ENCODE measurements at regions not wholly inside any gene's neighbourhood (a gene's known extent, or its start where the extent isn't known, plus 50 kb on each side); places are given as distances from the start of the nearest gene placed in this dataset.

DNA sequence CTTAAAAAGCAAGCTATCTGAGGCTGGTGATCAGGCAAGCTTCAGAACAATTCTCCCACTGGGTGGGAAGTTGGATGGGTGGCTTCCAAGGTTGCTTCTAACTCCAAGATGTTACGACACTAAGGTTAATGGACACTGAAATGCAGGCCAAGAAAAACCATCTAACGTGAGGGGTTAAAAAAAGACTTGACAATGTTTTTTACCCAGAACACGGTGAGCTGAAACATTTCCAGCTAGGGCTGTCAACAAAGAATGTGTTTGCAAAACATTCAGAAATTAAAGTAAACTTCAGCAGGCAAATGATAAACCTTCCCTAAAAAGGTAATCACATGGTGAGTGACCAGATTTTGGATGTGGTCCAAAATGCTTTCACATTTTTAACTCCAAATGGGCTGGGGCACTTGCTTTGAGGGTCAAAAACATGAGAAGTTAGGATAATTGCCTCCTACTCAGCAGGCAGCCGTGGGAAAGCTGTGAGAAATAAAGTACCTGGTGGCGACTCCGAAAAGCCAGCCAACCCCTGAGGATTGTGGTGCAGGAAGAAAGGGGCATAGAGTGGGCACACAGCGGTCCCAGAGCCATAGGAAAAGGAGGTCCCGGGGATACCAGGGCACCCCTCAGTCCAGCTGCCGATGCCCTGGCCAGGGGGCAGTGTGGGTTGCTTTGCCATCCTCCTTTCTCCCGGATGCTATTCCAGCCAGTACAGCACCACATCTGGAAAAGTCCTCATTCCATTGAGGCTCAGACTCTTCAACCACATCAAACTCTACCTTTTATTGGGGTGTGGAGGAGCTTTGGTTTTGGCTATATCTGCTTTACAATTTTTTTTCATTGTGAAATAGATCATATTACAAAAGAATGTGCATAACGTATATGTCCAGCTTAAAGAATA is 90.0 kb upstream of the ATL2 start:
- H3K9me3 ChIP-seq (ENCODE audit: low read depth, low read length) = no peaks in the 10 kb centered on the region
- H3K9ac ChIP-seq (ENCODE audit: insufficient read length) = no peak overlapping the region
- H3K27ac ChIP-seq = peak overlapping the region; percentile 12; the same call in 1 of the 2 replicates
- no peak for TF ChIP-seq POLR2AphosphoS5 (IDR thresholded peaks at IDR 0.05; ENCODE audit: borderline replicate concordance, low read depth, low read length)
- TF ChIP-seq FOXP2 (optimal IDR thresholded peaks at IDR 0.05; ENCODE audit: control extremely low read depth, extremely low read length, insufficient read depth) = no peak
- TF ChIP-seq EZH2 (IDR thresholded peaks at IDR 0.05) = no peak
- no peak overlapping the region for H3K4me3 ChIP-seq
- DNase-seq (ENCODE audit: low read depth, low spot score) = no peak
- H3K36me3 ChIP-seq (ENCODE audit: insufficient read depth, low read length) = no peaks in the 10 kb centered on the region

DNA sequence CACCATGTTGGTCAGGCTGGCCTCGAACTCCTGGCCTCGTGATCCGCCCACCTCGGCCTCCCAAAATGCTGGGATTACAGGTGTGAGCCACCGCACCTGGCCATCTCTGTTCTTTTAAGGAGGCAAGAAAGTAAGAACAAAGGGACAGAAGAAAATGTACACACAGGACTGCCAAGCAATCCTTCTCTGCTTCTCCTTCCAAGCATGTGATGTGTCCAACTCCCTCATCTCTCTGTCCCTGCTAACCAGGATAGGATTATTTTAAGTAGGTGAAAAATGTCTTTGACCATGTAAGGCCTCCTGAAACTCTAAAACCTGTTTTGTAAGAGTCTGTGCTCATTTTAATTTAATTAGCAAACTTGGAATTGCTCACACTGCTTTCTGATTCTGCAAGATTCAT is 89.3 kb upstream of the ATL2 start:
- Histone ChIP-seq H3K27ac (no peak overlapping the region), H3K9me3 (ENCODE audit: low read depth, low read length) (no peaks in the 10 kb centered on the region), H3K9ac (ENCODE audit: insufficient read length) (no peak overlapping the region), H3K4me3 (no peak overlapping the region), H3K36me3 (ENCODE audit: insufficient read depth, low read length) (no peaks in the 10 kb centered on the region)
- no peak for TF ChIP-seq EZH2 (IDR thresholded peaks at IDR 0.05)
- no peak for TF ChIP-seq POLR2AphosphoS5 (IDR thresholded peaks at IDR 0.05; ENCODE audit: borderline replicate concordance, low read depth, low read length)
- TF ChIP-seq FOXP2 (optimal IDR thresholded peaks at IDR 0.05; ENCODE audit: control extremely low read depth, extremely low read length, insufficient read depth) = no peak
- no peak for DNase-seq (ENCODE audit: low read depth, low spot score)

DNA sequence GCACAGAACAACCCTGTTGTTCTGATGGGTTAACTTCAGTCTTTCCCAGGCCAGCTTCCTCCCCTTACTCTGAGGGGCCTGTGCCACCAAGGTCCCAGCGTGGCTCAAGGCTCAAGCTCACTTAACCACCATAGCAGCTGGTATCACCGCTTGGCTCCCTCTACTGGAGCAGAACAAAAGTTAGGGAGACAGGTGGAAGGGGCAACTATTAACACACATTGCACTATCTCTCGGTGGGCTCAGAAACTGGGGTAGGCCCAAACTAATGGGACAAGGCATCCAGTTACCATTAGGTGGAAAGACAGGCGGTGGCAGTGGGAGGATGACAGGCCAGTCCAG is 88.7 kb upstream of the ATL2 start:
- TF ChIP-seq POLR2AphosphoS5 (IDR thresholded peaks at IDR 0.05; ENCODE audit: borderline replicate concordance, low read depth, low read length) (no peak), EZH2 (IDR thresholded peaks at IDR 0.05) (no peak), FOXP2 (optimal IDR thresholded peaks at IDR 0.05; ENCODE audit: control extremely low read depth, extremely low read length, insufficient read depth) (no peak)
- Histone ChIP-seq H3K36me3 (ENCODE audit: insufficient read depth, low read length) (no peaks in the 10 kb centered on the region), H3K27ac (no peak overlapping the region), H3K9ac (ENCODE audit: insufficient read length) (no peak overlapping the region), H3K9me3 (ENCODE audit: low read depth, low read length) (no peaks in the 10 kb centered on the region), H3K4me3 (no peak overlapping the region)
- DNase-seq (ENCODE audit: low read depth, low spot score) = no peak

DNA sequence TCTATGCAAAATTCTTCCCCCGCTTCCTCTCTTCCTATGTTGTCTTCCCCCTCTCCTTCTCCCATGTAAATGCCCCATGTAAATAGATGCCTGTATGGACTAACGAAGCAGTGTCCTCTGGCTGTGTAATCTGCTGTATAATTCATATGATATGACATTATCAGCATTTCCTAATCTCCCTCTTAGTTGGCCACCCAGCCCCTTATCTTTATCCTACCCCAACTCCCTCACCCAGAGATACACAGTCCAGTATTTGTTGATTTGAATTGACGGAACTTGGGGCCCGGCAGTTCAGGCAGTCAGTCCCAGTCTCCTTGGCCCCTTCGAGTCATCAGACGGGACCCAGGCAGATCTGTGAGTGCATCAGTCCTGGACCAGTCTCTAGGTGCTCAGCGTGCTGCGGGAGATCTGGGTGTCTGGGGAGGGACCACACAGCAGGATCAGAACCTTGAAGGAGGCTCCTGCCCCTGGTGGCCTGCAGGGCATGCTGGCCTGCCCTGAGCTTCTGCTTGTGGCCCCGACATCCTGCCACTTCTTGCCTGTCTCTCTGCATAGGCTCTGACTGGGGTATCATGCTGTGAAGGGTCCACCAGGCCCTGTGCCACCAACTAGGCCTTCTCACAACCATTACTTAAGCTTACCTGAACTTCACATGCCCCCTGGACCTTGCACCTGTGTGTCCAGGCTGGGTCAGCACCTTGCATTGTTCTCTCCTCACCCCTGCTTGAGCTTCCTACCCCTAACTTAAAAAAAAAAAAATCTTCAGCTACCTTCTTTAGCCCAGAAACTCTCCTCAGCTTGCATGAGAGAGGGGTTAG is 88.1 kb upstream of the ATL2 start:
- DNase-seq (ENCODE audit: low read depth, low spot score) = no peak
- TF ChIP-seq EZH2 (IDR thresholded peaks at IDR 0.05) = no peak
- no peak for TF ChIP-seq POLR2AphosphoS5 (IDR thresholded peaks at IDR 0.05; ENCODE audit: borderline replicate concordance, low read depth, low read length)
- TF ChIP-seq FOXP2 (optimal IDR thresholded peaks at IDR 0.05; ENCODE audit: control extremely low read depth, extremely low read length, insufficient read depth) = no peak

DNA sequence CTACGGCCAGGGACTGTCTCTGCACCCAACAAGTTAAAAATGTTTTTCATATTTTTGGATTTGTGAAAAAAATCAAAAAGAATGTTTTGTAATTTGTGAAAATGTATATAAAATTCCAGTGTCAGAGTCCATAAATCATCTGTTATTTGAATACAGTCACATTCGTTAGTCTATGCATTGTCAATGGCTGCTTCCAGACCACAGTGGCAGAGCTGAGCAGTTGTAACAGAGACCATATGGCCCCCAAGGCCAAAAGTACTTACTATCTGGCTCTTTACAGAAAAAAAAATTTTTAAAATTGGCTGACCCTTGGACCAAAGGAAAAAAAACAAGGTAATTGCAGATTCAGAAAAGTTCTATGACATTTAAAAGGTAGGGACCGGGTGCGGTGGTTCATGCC is 86.7 kb upstream of the ATL2 start:
- TF ChIP-seq FOXP2 (optimal IDR thresholded peaks at IDR 0.05; ENCODE audit: control extremely low read depth, extremely low read length, insufficient read depth) = no peak
- no peak for TF ChIP-seq POLR2AphosphoS5 (IDR thresholded peaks at IDR 0.05; ENCODE audit: borderline replicate concordance, low read depth, low read length)
- TF ChIP-seq EZH2 (IDR thresholded peaks at IDR 0.05) = no peak
- Histone ChIP-seq H3K9me3 (ENCODE audit: low read depth, low read length) (no peaks in the 10 kb centered on the region), H3K9ac (ENCODE audit: insufficient read length) (no peak overlapping the region), H3K4me3 (no peak overlapping the region), H3K36me3 (ENCODE audit: insufficient read depth, low read length) (no peaks in the 10 kb centered on the region), H3K27ac (no peak overlapping the region)
- no peak for DNase-seq (ENCODE audit: low read depth, low spot score)

More for the DNA sequence above, 88.1 kb upstream of the ATL2 start:
- H3K36me3 ChIP-seq (ENCODE audit: insufficient read depth, low read length) = no peaks in the 10 kb centered on the region
- no peak overlapping the region for H3K9ac ChIP-seq (ENCODE audit: insufficient read length)
- H3K9me3 ChIP-seq (ENCODE audit: low read depth, low read length) = no peaks in the 10 kb centered on the region
- no peak overlapping the region for H3K27ac ChIP-seq
- no peak overlapping the region for H3K4me3 ChIP-seq

DNA sequence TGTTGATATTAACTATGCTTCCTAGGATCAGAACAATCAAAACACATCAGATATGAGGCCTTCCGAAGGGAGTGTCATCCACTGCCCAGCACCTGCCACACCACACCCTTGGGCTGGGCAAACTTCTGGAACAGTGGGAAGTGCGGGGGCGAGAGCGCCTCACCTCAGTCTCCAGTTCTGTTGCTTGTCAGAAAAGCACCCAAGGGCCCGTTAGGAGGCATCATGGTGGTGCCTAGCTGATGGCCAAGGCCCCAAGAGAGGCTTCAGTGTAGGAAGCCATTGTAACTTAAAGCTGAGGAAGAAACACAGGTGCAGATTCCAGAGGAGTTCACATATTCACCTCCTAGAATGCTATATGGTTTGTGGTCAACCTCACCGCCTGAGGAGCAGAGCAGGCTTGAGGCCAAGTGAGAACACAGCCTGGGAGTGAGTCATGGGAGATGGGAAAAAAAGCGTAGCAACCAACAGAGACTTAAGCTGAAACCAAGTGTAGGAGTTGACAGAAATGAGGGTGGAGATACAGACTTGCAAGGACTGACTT is 85.1 kb upstream of the ATL2 start:
- no peak overlapping the region for H3K27ac ChIP-seq
- no peak for DNase-seq (ENCODE audit: low read depth, low spot score)
- TF ChIP-seq POLR2AphosphoS5 (IDR thresholded peaks at IDR 0.05; ENCODE audit: borderline replicate concordance, low read depth, low read length) (no peak), EZH2 (IDR thresholded peaks at IDR 0.05) (no peak), FOXP2 (optimal IDR thresholded peaks at IDR 0.05; ENCODE audit: control extremely low read depth, extremely low read length, insufficient read depth) (no peak)

DNA sequence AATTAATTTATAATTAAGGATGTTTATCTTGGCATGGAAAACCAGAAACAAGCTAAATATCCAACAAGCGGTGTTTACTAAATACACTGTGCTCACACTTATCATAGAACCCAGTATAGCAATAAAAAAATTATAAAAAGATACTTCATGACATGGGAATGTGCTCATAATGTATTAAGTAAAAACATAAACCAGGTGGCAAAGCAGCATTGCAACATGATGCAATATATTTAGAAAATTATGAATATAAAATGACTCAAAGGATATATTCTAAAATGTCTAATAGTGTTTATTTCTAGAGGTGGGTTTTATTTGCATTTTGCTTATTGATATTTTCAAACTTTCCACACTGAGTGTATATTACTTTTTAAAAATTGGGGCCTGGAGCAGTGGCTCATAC is 84.4 kb upstream of the ATL2 start:
- DNase-seq (ENCODE audit: low read depth, low spot score) = no peak
- TF ChIP-seq FOXP2 (optimal IDR thresholded peaks at IDR 0.05; ENCODE audit: control extremely low read depth, extremely low read length, insufficient read depth) (no peak), EZH2 (IDR thresholded peaks at IDR 0.05) (no peak)
- no peak overlapping the region for H3K9ac ChIP-seq (ENCODE audit: insufficient read length)
- H3K4me3 ChIP-seq = no peak overlapping the region
- H3K27ac ChIP-seq = no peak overlapping the region
- no peaks in the 10 kb centered on the region for H3K9me3 ChIP-seq (ENCODE audit: low read depth, low read length)
- H3K36me3 ChIP-seq (ENCODE audit: insufficient read depth, low read length) = no peaks in the 10 kb centered on the region

More for the DNA sequence above, 85.1 kb upstream of the ATL2 start:
- H3K4me3 ChIP-seq = no peak overlapping the region
- H3K9me3 ChIP-seq (ENCODE audit: low read depth, low read length) = no peaks in the 10 kb centered on the region
- H3K36me3 ChIP-seq (ENCODE audit: insufficient read depth, low read length) = no peaks in the 10 kb centered on the region
- H3K9ac ChIP-seq (ENCODE audit: insufficient read length) = no peak overlapping the region

DNA sequence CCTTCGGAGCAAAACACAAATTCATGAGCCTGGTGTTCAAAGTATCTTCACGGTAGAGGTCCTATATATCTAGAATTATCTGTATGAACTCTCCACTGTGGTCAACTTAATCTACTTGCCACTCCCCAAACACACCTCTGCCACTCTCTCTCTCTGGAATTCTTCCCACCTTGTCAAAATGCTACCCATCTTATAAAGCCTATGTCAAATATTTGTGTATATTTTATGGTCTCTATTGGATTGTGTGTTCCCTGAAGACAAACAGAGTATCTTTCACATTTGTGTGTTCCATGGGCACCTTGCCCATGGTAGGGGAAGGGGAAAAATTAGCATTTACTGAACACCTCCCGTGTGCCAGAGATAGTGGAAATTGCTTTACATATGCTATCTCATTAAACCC is 83.2 kb upstream of the ATL2 start:
- Histone ChIP-seq H3K9me3 (ENCODE audit: low read depth, low read length) (no peaks in the 10 kb centered on the region), H3K9ac (ENCODE audit: insufficient read length) (no peak overlapping the region), H3K36me3 (ENCODE audit: insufficient read depth, low read length) (no peaks in the 10 kb centered on the region), H3K27ac (no peak overlapping the region), H3K4me3 (no peak overlapping the region)
- TF ChIP-seq POLR2AphosphoS5 (IDR thresholded peaks at IDR 0.05; ENCODE audit: borderline replicate concordance, low read depth, low read length) (no peak), FOXP2 (optimal IDR thresholded peaks at IDR 0.05; ENCODE audit: control extremely low read depth, extremely low read length, insufficient read depth) (no peak), EZH2 (IDR thresholded peaks at IDR 0.05) (no peak)
- DNase-seq (ENCODE audit: low read depth, low spot score) = no peak
